GM12891 (cell line): ENCODE measurements at regions not wholly inside any gene's neighbourhood (a gene's known extent, or its start where the extent isn't known, plus 50 kb on each side); places are given as distances from the start of the nearest gene placed in this dataset.

Source experiments
- POLR2A ChIP-seq: IDR thresholded peaks from 2 replicates; pipeline ENCODE4 v1.6.1; 2011; ENCODE audit warnings: low read depth, low read length, control low read depth
- POLR2AphosphoS5 ChIP-seq: IDR thresholded peaks from 2 replicates; pipeline ENCODE4 v1.6.1; 2011; ENCODE audit warnings: low read depth, low read length, control low read depth
- POU2F2 ChIP-seq: IDR thresholded peaks from 2 replicates; pipeline ENCODE4 v1.6.1; 2011; ENCODE audit warnings: low read depth, mild to moderate bottlenecking, control low read depth, low read length, moderate library complexity
- TAF1 ChIP-seq: IDR thresholded peaks from 2 replicates; pipeline ENCODE4 v1.6.1; 2011; ENCODE audit warnings: low read depth, low read length, control low read depth

- no peak for TF ChIP-seq TAF1
- TF ChIP-seq POLR2A, result no peak
- TF ChIP-seq POU2F2, result no peak
- TF ChIP-seq POLR2AphosphoS5, result no peak
Measured at GRCh38 chr4:133537780-133538281, 388.7 kb downstream of the PCDH10 start.
